ENCODE measurements at regions not wholly inside any gene's neighbourhood (a gene's known extent, or its start where the extent isn't known, plus 50 kb on each side); places are given as distances from the start of the nearest gene placed in this dataset.

- TF ChIP-seq, protein P1, sequence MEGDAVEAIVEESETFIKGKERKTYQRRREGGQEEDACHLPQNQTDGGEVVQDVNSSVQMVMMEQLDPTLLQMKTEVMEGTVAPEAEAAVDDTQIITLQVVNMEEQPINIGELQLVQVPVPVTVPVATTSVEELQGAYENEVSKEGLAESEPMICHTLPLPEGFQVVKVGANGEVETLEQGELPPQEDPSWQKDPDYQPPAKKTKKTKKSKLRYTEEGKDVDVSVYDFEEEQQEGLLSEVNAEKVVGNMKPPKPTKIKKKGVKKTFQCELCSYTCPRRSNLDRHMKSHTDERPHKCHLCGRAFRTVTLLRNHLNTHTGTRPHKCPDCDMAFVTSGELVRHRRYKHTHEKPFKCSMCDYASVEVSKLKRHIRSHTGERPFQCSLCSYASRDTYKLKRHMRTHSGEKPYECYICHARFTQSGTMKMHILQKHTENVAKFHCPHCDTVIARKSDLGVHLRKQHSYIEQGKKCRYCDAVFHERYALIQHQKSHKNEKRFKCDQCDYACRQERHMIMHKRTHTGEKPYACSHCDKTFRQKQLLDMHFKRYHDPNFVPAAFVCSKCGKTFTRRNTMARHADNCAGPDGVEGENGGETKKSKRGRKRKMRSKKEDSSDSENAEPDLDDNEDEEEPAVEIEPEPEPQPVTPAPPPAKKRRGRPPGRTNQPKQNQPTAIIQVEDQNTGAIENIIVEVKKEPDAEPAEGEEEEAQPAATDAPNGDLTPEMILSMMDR (IDR thresholded peaks at IDR 0.05 in 4 of 5, conservative IDR thresholded peaks at IDR 0.05 in 1 of 5), result no peak
- no peak for TF ChIP-seq POLR2A (IDR thresholded peaks at IDR 0.05)
- intact Hi-C loops (cut with DNase I; ENCODE audit: low total_unique reads), result no loop called here
- Histone ChIP-seq H3K27ac (no peak overlapping the region), H3K4me1 (peaks cover 7 to 10% of the 10 kb centered on the region in 2 donors), H3K9me3 (no peaks in the 10 kb centered on the region), H3K4me3 (no peak overlapping the region), H3K36me3 (no peaks in the 10 kb centered on the region), H3K27me3 (no peaks in the 10 kb centered on the region)
- DNase-seq, result no peak
- in situ Hi-C loops (cut with MboI; ENCODE audit: low sequenced_read_pairs in 4 of 4), result no loop called here
- ATAC-seq, result no peak
Observed at GRCh38 chr5:135107986-135108385, 74.0 kb upstream of the PITX1 start.

GRCh38 chr5:135106610-135107471 lies 72.8 kb upstream of the PITX1 start:
- intact Hi-C loops (cut with DNase I; ENCODE audit: low total_unique reads), result no loop called here
- no peaks in the 10 kb centered on the region for H3K36me3 ChIP-seq
- H3K27ac ChIP-seq, result no peak overlapping the region
- peaks cover 7 to 10% of the 10 kb centered on the region in 2 donors for H3K4me1 ChIP-seq
- in situ Hi-C loops (cut with MboI; ENCODE audit: low sequenced_read_pairs in 4 of 4), result no loop called here
- H3K27me3 ChIP-seq, result no peaks in the 10 kb centered on the region
- no peak for DNase-seq
- no peak for TF ChIP-seq POLR2A (IDR thresholded peaks at IDR 0.05)
- TF ChIP-seq, protein P1 (IDR thresholded peaks at IDR 0.05 in 4 of 5, conservative IDR thresholded peaks at IDR 0.05 in 1 of 5), result no peak
- no peak for ATAC-seq
- H3K9me3 ChIP-seq, result no peaks in the 10 kb centered on the region
- no peak overlapping the region for H3K4me3 ChIP-seq

DNA sequence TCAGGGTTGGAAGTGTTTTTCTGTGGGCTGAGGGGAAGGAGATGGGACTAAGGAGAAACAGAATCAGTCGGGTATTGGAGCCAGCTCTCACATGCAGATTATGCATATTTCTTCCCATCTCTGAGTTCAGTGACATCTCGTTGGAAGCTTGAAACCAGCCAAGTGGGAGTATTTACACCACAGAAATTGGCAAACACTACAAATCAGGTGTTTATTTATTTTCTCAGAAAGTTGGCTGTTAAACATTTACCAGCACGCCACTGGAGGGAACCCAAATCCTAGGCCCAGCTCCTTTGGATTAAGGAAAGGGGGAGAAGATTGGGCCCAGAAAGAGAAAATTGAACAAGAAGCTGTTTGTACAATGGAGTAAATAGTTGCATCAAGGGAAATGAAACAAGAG lies 72.1 kb upstream of the PITX1 start:
- peaks cover 0 to 3% of the 10 kb centered on the region in 2 donors for H3K4me1 ChIP-seq
- H3K36me3 ChIP-seq, result no peaks in the 10 kb centered on the region
- no peaks in the 10 kb centered on the region for H3K9me3 ChIP-seq
- in situ Hi-C loops (cut with MboI; ENCODE audit: low sequenced_read_pairs in 4 of 4), result no loop called here
- intact Hi-C loops (cut with DNase I; ENCODE audit: low total_unique reads), result no loop called here
- DNase-seq (no peak), ATAC-seq (no peak)
- TF ChIP-seq, protein P1 (IDR thresholded peaks at IDR 0.05 in 4 of 5, conservative IDR thresholded peaks at IDR 0.05 in 1 of 5), result no peak
- TF ChIP-seq POLR2A (IDR thresholded peaks at IDR 0.05), result no peak
- no peaks in the 10 kb centered on the region for H3K27me3 ChIP-seq
- no peak overlapping the region for H3K4me3 ChIP-seq
- H3K27ac ChIP-seq, result no peak overlapping the region

DNA sequence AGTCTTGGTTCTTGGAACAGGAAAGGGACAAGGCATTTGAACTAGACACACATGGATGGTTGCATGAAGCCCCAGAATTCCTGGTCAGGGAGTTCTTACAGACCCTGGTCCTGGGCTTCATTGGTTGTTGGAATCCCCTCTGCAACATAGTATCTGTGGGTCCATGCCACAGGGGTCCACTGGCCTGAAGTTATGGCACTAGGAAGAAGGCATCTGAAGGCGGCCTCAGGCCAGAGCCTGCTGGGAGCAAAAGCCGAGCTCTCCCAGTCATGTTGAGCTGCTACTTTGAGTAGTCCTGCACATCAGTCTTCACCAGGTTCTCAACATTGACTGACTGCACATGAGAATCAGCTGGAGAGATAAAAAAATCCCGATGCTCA lies 71.1 kb upstream of the PITX1 start:
- Histone ChIP-seq H3K27ac (no peak overlapping the region), H3K4me3 (no peak overlapping the region), H3K36me3 (no peaks in the 10 kb centered on the region), H3K27me3 (no peaks in the 10 kb centered on the region), H3K4me1 (no peaks in the 10 kb centered on the region), H3K9me3 (no peaks in the 10 kb centered on the region)
- ATAC-seq, result no peak
- in situ Hi-C loops (cut with MboI; ENCODE audit: low sequenced_read_pairs in 4 of 4), result no loop called here
- intact Hi-C loops (cut with DNase I; ENCODE audit: low total_unique reads), result no loop called here
- TF ChIP-seq POLR2A (IDR thresholded peaks at IDR 0.05), result no peak
- TF ChIP-seq, protein P1 (IDR thresholded peaks at IDR 0.05 in 4 of 5, conservative IDR thresholded peaks at IDR 0.05 in 1 of 5), result no peak
- no peak for DNase-seq

DNA sequence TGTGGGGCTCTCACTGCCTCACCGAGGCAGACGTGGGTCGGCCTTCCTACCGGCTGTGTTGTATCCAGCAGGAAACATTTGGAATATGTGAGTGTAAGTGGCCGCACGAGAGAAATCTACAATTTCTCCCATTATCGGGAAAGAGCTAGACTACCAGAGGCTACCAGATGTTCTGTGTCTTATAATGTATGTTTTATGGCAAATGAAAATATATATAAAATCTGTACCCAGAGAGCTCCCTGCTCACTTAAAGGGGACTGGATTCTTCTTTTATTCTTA lies 69.5 kb upstream of the PITX1 start:
- in situ Hi-C loops (cut with MboI; ENCODE audit: low sequenced_read_pairs in 4 of 4), result no loop called here
- no peak for TF ChIP-seq POLR2A (IDR thresholded peaks at IDR 0.05)
- TF ChIP-seq, protein P1 (IDR thresholded peaks at IDR 0.05 in 4 of 5, conservative IDR thresholded peaks at IDR 0.05 in 1 of 5), result no peak
- Histone ChIP-seq H3K27me3 (no peaks in the 10 kb centered on the region), H3K4me1 (no peaks in the 10 kb centered on the region), H3K4me3 (no peak overlapping the region), H3K36me3 (no peaks in the 10 kb centered on the region), H3K9me3 (no peaks in the 10 kb centered on the region), H3K27ac (no peak overlapping the region)
- intact Hi-C loops (cut with DNase I; ENCODE audit: low total_unique reads), result no loop called here
- no peak for DNase-seq
- no peak for ATAC-seq
